Subcutaneous abdominal adipose tissue (tissue), 5 donors: ENCODE measurements at regions not wholly inside any gene's neighbourhood (a gene's known extent, or its start where the extent isn't known, plus 50 kb on each side); places are given as distances from the start of the nearest gene placed in this dataset.

Experiments used
- H3K27ac ChIP-seq: one replicate; pipeline ENCODE4 v1.7.0; 2013; ENCODE audit warnings: low read depth, mild to moderate bottlenecking, inconsistent platforms, low read length, moderate library complexity
- H3K27me3 ChIP-seq, 5 donors: one replicate each; pipeline ENCODE4 v1.7.0; 2013; ENCODE audit warnings: low read length in 5 of 5, inconsistent platforms in 1 of 5; ENCODE audit not compliant: control insufficient read depth in 5 of 5, insufficient read depth in 4 of 5
- H3K36me3 ChIP-seq, 5 donors: one replicate each; pipeline ENCODE4 v1.7.0; 2013; ENCODE audit warnings: low read length in 5 of 5; ENCODE audit not compliant: control insufficient read depth in 5 of 5, insufficient read depth in 5 of 5
- H3K4me1 ChIP-seq, 5 donors: one replicate each; pipeline ENCODE4 v1.7.0; 2013; ENCODE audit warnings: low read length in 5 of 5, mild to moderate bottlenecking in 3 of 5, moderate library complexity in 1 of 5; ENCODE audit not compliant: control insufficient read depth in 5 of 5, insufficient read depth in 5 of 5
- H3K4me3 ChIP-seq, 5 donors: one replicate each; pipeline ENCODE4 v1.7.0; 2013; ENCODE audit warnings: low read length in 5 of 5, low read depth in 1 of 5
- H3K9ac ChIP-seq, 5 donors: one replicate each; pipeline ENCODE4 v1.7.0; 2013; ENCODE audit warnings: low read length in 5 of 5, mild to moderate bottlenecking in 4 of 5, moderate library complexity in 3 of 5
- H3K9me3 ChIP-seq, 5 donors: one replicate each; pipeline ENCODE4 v1.7.0; 2013; ENCODE audit warnings: low read length in 5 of 5; ENCODE audit not compliant: control insufficient read depth in 5 of 5
- donor health status: healthy.
- donor health status: healthy.
- donor health status: healthy.
- donor health status: healthy.
- donor health status: healthy.

GRCh38 chr7:25893436-25893835 is 258.6 kb upstream of the NFE2L3 start:
- peaks cover 6 to 28% (median 16%) of the 10 kb centered on the region in 5 donors for H3K4me1 ChIP-seq
- no peaks in the 10 kb centered on the region for H3K36me3 ChIP-seq
- H3K9ac ChIP-seq = peak overlapping the region in 3 of 5 donors; percentile 15 to 73 (median 69)
- peaks cover 0 to 7% (median 0%) of the 10 kb centered on the region in 5 donors for H3K27me3 ChIP-seq
- no peaks in the 10 kb centered on the region for H3K9me3 ChIP-seq
- no peak overlapping the region for H3K27ac ChIP-seq
- peak overlapping the region; percentile 60 to 90 (median 71) for H3K4me3 ChIP-seq

- Histone ChIP-seq H3K4me1 (peaks cover 6 to 28% (median 16%) of the 10 kb centered on the region in 5 donors), H3K4me3 (peak overlapping the region in 2 of 5 donors; percentile 37 to 52), H3K36me3 (no peaks in the 10 kb centered on the region), H3K9ac (no peak overlapping the region), H3K9me3 (no peaks in the 10 kb centered on the region), H3K27ac (no peak overlapping the region), H3K27me3 (peaks cover 0 to 10% (median 0%) of the 10 kb centered on the region in 5 donors)
These were observed 257.7 kb upstream of the NFE2L3 start for GRCh38 chr7:25894002-25894901.

GRCh38 chr7:25894902-25895791 is 256.9 kb upstream of the NFE2L3 start:
- H3K36me3 ChIP-seq = no peaks in the 10 kb centered on the region
- peaks cover 0 to 4% (median 0%) of the 10 kb centered on the region in 5 donors for H3K27me3 ChIP-seq
- peak overlapping the region; percentile 35 for H3K27ac ChIP-seq
- H3K4me1 ChIP-seq = peaks cover 6 to 31% (median 16%) of the 10 kb centered on the region in 5 donors
- H3K9ac ChIP-seq = peak overlapping the region in 2 of 5 donors; percentile 46 to 48
- peak overlapping the region; percentile 37 to 57 (median 45) for H3K4me3 ChIP-seq
- H3K9me3 ChIP-seq = no peaks in the 10 kb centered on the region

- Histone ChIP-seq H3K9me3 (no peaks in the 10 kb centered on the region), H3K4me1 (peaks cover 6 to 37% (median 21%) of the 10 kb centered on the region in 5 donors), H3K27ac (peak overlapping the region; percentile 35), H3K9ac (no peak overlapping the region), H3K27me3 (peaks cover 0 to 3% (median 0%) of the 10 kb centered on the region in 5 donors), H3K36me3 (no peaks in the 10 kb centered on the region), H3K4me3 (peak overlapping the region in 3 of 5 donors; percentile 37 to 57 (median 45))
These were observed 256.2 kb upstream of the NFE2L3 start for GRCh38 chr7:25895792-25896171.

- H3K4me1 ChIP-seq = peaks cover 6 to 46% (median 27%) of the 10 kb centered on the region in 5 donors
- no peak overlapping the region for H3K27ac ChIP-seq
- no peak overlapping the region for H3K9ac ChIP-seq
- H3K27me3 ChIP-seq = peaks cover 0 to 3% (median 0%) of the 10 kb centered on the region in 5 donors
- H3K9me3 ChIP-seq = no peaks in the 10 kb centered on the region
- H3K36me3 ChIP-seq = no peaks in the 10 kb centered on the region
- H3K4me3 ChIP-seq = no peak overlapping the region
These were observed 254.7 kb upstream of the NFE2L3 start for GRCh38 chr7:25897261-25897782.

GRCh38 chr7:25900245-25900644 is 251.8 kb upstream of the NFE2L3 start:
- Histone ChIP-seq H3K9ac (no peak overlapping the region), H3K4me1 (peaks cover 0 to 24% (median 13%) of the 10 kb centered on the region in 5 donors), H3K27me3 (peaks cover 0 to 3% (median 0%) of the 10 kb centered on the region in 5 donors), H3K9me3 (no peaks in the 10 kb centered on the region), H3K36me3 (no peaks in the 10 kb centered on the region), H3K4me3 (no peak overlapping the region), H3K27ac (peak overlapping the region; percentile 15)

GRCh38 chr7:25900877-25901276 is 251.1 kb upstream of the NFE2L3 start:
- no peaks in the 10 kb centered on the region for H3K9me3 ChIP-seq
- H3K27ac ChIP-seq = no peak overlapping the region
- H3K27me3 ChIP-seq = peaks cover 0 to 3% (median 0%) of the 10 kb centered on the region in 5 donors
- H3K9ac ChIP-seq = no peak overlapping the region
- H3K4me1 ChIP-seq = peaks cover 0 to 24% (median 13%) of the 10 kb centered on the region in 5 donors
- no peaks in the 10 kb centered on the region for H3K36me3 ChIP-seq
- no peak overlapping the region for H3K4me3 ChIP-seq

GRCh38 chr7:25901658-25902057 is 250.3 kb upstream of the NFE2L3 start:
- Histone ChIP-seq H3K4me3 (no peak overlapping the region), H3K27ac (peak overlapping the region; percentile 17), H3K4me1 (peaks cover 0 to 24% (median 13%) of the 10 kb centered on the region in 5 donors), H3K27me3 (peaks cover 0 to 3% (median 0%) of the 10 kb centered on the region in 5 donors), H3K9ac (no peak overlapping the region), H3K9me3 (no peaks in the 10 kb centered on the region), H3K36me3 (no peaks in the 10 kb centered on the region)

GRCh38 chr7:25906003-25906402 is 246.0 kb upstream of the NFE2L3 start:
- Histone ChIP-seq H3K9ac (no peak overlapping the region), H3K9me3 (no peaks in the 10 kb centered on the region), H3K27ac (no peak overlapping the region), H3K27me3 (peaks cover 0 to 3% (median 0%) of the 10 kb centered on the region in 5 donors), H3K4me3 (no peak overlapping the region), H3K36me3 (no peaks in the 10 kb centered on the region), H3K4me1 (peaks cover 0 to 7% (median 4%) of the 10 kb centered on the region in 5 donors)
